ENCODE measurements at regions not wholly inside any gene's neighbourhood (a gene's known extent, or its start where the extent isn't known, plus 50 kb on each side); places are given as distances from the start of the nearest gene placed in this dataset.
"Not testable (repeated sequence)": the region's sequence is repeated elsewhere in the genome, so short reads cannot be mapped to it uniquely, and the experiment has no call there.

DNA sequence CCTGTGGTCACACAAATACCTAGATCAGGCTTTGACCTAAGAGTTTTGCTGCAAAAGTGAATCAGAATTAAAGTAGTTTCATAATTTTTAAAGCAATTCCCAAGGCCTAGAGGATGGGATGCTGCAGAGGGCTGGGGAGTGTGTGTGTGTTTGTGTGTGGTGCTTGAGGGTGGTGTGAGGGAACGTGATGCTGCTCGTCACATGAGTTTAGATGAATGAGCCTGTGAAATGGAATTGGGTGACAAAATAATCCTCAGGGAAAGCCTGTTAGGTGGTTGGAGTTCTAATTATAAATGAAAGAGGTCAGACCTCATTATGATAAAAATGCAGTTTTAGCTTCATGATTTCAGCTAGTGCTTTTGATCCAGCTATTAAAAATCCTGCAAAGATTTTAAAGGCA lies 87.5 kb upstream of the TMEM170B start:
- DNase-seq, result no peak

DNA sequence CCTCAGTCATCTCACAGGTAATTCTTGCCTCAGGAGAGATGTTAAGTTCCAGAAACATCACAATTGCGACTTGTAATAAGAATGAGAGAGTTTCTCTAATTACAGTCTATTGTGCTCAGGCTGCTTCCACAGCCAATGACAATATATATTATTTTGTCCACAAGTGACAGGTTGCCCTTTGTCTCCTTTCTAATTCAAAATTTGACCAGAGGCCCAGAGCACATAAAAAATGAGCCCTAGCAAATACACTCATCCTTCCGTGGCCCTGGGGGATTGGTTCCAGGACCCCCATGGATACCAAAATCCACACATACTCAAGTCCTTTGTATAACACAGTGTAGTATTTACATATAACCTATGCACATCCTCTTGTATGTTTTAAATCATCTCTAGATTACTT lies 88.1 kb upstream of the TMEM170B start:
- no peak for DNase-seq

GRCh38 chr6:11448038-11448437 lies 89.5 kb upstream of the TMEM170B start:
- DNase-seq, result no peak

DNA sequence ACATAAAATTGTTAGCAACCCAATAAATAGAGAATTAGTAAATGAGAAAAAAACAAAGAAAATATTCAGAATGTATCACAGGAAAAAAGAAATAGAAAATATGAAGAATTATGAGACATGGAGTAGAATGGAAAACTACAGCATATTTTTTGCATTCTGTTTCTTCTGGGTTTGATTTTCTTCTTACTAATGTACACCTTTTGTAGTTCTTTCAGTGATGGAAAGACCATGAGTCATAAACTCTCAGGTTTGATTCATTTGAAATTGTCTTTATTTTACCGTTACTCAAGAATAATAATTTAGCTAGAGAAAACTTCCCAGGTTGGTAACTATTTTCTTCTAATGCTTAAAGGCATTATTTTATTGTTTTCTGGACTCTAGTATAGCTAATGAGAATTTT lies 90.3 kb upstream of the TMEM170B start:
- no peak for DNase-seq

DNA sequence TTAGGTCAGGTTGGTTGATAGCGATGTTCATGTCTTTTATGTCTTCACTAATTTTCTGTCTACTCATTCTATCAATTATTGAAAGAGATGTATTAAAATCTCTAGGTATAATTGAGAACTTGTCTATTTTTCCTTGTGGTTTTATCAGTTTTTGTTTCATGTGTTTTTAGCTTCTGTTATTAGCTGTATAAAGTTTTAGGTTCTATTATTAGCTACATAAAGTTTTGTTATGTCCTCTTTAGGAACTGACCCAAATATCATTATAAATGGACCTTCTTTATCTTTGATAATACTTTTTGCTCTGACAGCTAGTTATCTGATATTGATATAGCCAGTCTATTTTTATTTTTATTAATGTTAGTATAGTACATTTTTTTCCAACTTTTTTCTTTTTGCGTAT lies 92.4 kb upstream of the TMEM170B start:
- no peak for DNase-seq

- DNase-seq, result not testable (repeated sequence)
Observed at GRCh38 chr6:11443125-11443524, 94.4 kb upstream of the TMEM170B start.

- no peak for DNase-seq
Observed at GRCh38 chr6:11442495-11442894, 95.1 kb upstream of the TMEM170B start.

DNA sequence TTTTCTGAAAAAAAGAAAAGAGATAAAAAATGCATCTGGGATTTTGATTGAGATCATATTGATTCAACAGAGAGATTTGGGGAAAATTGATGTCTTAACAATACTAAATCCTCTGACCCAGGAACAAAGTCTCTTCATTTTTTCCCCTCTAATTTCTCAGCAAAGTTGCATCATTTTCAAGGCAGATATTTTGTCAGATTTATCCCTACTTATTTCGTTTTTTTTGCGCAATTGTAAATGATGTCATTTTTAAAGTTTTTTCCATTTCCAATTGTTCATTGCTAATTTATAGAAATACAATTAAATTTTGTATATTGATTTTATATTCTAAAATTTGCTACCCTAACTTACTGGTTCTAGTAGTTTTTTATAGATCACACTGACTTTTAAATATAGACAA lies 97.7 kb upstream of the TMEM170B start:
- DNase-seq, result no peak

GRCh38 chr6:11439017-11439420 lies 98.5 kb upstream of the TMEM170B start:
- DNase-seq, result peak; percentile 48 to 62

- DNase-seq, result no peak
Observed at GRCh38 chr6:11437824-11438459, 99.6 kb upstream of the TMEM170B start.

GRCh38 chr6:11436508-11437096 lies 100.9 kb upstream of the TMEM170B start:
- no peak for DNase-seq

GRCh38 chr6:11434565-11435326 lies 102.8 kb upstream of the TMEM170B start:
- no peak for DNase-seq

GRCh38 chr6:11433860-11434259 lies 103.7 kb upstream of the TMEM170B start:
- no peak for DNase-seq

GRCh38 chr6:11432713-11433450 lies 104.7 kb upstream of the TMEM170B start:
- DNase-seq, result no peak

DNA sequence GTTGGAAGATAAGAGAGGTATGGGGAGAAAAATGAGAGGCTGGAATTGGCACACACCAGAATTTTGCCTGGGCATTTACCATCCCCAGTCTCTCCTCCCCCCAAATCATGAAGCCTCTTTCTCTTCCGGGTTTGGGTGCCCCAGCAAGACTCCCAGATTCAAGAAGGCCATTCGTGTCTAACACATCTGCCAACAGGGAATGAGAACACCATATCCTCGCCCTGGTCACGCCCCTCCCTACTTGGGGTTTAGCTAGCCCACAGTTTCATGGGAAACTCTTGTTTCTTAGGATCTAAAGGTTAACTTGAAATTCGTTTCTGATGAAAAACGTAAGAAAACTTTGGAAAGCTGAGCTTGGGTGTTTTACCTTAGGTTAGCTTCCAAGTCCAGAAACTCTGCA lies 105.5 kb upstream of the TMEM170B start:
- no peak for DNase-seq

- DNase-seq, result no peak
Observed at GRCh38 chr6:11431455-11431937, 106.1 kb upstream of the TMEM170B start.

GRCh38 chr6:11430036-11430435 lies 107.5 kb upstream of the TMEM170B start:
- DNase-seq, result no peak

GRCh38 chr6:11429577-11429976 lies 108.0 kb upstream of the TMEM170B start:
- no peak for DNase-seq

GRCh38 chr6:11428895-11429294 lies 108.7 kb upstream of the TMEM170B start:
- DNase-seq, result no peak

DNA sequence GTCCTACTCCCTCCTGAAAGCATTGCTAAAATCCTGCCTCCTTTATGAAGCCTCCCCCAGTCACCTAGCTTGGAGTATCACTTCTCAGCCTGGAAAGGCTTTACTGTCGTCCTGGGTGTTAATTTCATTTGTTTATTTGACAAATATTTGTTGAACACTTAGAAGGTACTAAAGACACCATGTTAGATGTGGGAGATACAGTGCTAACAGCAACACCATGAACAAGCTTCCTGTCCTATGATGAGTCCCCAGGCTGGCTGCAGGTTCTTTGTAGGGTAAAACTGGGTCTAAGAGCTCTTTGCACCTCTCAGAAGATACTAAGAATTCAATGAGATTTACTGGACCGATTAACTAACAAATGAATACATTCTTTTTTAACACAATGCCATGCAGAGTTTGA lies 109.2 kb upstream of the TMEM170B start:
- no peak for DNase-seq

GRCh38 chr6:11427723-11428245 lies 109.8 kb upstream of the TMEM170B start:
- DNase-seq, result no peak

DNA sequence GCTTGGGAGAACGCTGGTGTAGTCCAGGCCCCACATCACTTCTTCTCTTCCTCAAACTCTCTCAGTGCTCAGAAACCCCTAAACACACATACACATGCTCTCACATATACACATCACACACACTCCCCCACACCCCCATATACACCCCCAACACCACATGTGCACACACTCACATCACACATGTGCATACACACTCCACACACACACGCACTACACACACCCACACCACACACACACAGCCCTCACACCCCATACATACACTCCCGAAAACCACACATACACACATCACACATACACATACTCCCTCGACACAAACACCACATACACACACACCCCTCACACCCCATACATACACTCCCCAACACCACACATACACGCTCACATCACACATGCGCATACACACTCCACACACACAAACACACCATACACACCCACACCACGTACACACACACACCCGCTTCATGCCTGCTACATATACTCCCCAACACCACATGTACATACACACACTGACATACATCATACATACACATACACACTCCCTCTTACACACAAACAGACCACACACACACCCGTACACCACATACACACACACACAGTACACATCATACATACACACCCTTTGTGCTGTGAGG lies 110.3 kb upstream of the TMEM170B start:
- no peak for DNase-seq

DNA sequence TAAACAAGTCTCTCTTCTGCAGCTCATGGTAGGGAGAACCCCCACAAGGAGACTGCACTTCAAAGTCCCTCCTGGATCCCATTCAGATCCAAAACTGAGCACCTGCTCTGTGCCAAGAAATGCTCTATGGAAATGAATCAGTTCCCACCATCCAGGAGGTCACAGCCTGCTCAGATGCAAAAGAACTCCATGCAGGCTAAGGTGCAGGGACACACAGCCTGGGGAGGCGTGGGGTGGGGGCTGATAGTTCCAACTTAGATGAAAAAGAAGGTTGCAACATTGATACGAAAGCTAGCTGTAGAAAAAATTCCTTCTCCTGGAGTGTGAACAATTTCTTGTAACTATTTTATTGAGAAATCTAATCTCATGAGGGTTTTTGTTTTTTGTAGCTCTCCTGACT lies 111.0 kb upstream of the TMEM170B start:
- DNase-seq, result no peak

Data from Kasumi-1 (cell line).